T-cell (primary cell): ENCODE measurements at regions not wholly inside any gene's neighbourhood (a gene's known extent, or its start where the extent isn't known, plus 50 kb on each side); places are given as distances from the start of the nearest gene placed in this dataset.

Experiments
- ATAC-seq, 4 experiments: fragments of 200-7000 bp in 3 of 4; fragments of 150-1000 bp in 1 of 4; cut with Tn5 transposase; replicated peaks in 1 of 4; 1 replicate in 3 of 4; 2 replicates in 1 of 4; pipeline ENCODE4 v1.10.0; 2021; ENCODE audit warnings: moderate library complexity in 3 of 4, mild to moderate bottlenecking in 2 of 4, moderate number of reproducible peaks in 1 of 4
- CTCF ChIA-PET, 2 donors: fragments of 300-600 bp; sonication (Branson Sonifier 250); formaldehyde crosslinking; loops; one replicate each; lab custom pipeline; 2022; ENCODE audit warnings: antibody characterized with exemption in 2 of 2; lab: Charles Lee
- POLR2A ChIA-PET, 2 donors: fragments of 300-600 bp; sonication (Branson Sonifier 250); formaldehyde crosslinking; loops; one replicate each; lab custom pipeline; 2022; ENCODE audit warnings: antibody characterized with exemption in 2 of 2; lab: Charles Lee
- DNase-seq, 35 experiments: peaks; one replicate each; pipeline versions ENCODE4 v3.0.0 to v3.0.0-alpha.2; 2013 to 2023
- H3K27ac ChIP-seq: one replicate; pipeline ENCODE4 v1.5.1; 2013; ENCODE audit warnings: low read length
- H3K27me3 ChIP-seq, 2 experiments: replicated peaks in 1 of 2; 1 replicate in 1 of 2; 2 replicates in 1 of 2; pipeline versions ENCODE4 v1.6.1 to v1.7.0; 2013; ENCODE audit warnings: low read length in 1 of 2, mixed read lengths in 1 of 2; ENCODE audit not compliant: control insufficient read depth in 2 of 2, insufficient read depth in 2 of 2; ENCODE audit errors: extremely low read depth in 1 of 2
- H3K36me3 ChIP-seq, 2 donors: 1 replicate in 1 of 2; 2 replicates in 1 of 2; pipeline versions ENCODE4 v1.6.1 to v1.7.0; 2013; ENCODE audit warnings: low read length in 1 of 2; ENCODE audit not compliant: control insufficient read depth in 2 of 2, insufficient read depth in 1 of 2; ENCODE audit errors: extremely low read depth in 1 of 2
- H3K4me1 ChIP-seq, 2 experiments: 1 replicate in 1 of 2; 2 replicates in 1 of 2; pipeline versions ENCODE4 v1.6.1 to v1.7.0; 2013; ENCODE audit warnings: low read length in 2 of 2, mixed read lengths in 1 of 2; ENCODE audit not compliant: insufficient read depth in 2 of 2, control insufficient read depth in 1 of 2; ENCODE audit errors: extremely low read depth in 1 of 2
- H3K4me3 ChIP-seq, 2 donors: 1 replicate in 1 of 2; 2 replicates in 1 of 2; pipeline versions ENCODE4 v1.5.1 to v1.7.0; 2013; ENCODE audit warnings: mild to moderate bottlenecking in 2 of 2, low read length in 1 of 2, moderate library complexity in 1 of 2; ENCODE audit not compliant: control insufficient read depth in 1 of 2; ENCODE audit errors: extremely low read depth in 1 of 2
- H3K9me3 ChIP-seq: 2 replicates; pipeline ENCODE4 v1.7.0; 2013
- H3K27ac Mint-ChIP-seq, 2 donors: one replicate each; pipeline ENCODE4 v1.8.0; 2020 to 2021; ENCODE audit warnings: mild to moderate bottlenecking in 2 of 2, mixed read lengths in 2 of 2
- H3K27me3 Mint-ChIP-seq, 2 donors: one replicate each; pipeline ENCODE4 v1.8.0; 2021 to 2022; ENCODE audit warnings: mixed read lengths in 2 of 2
- H3K36me3 Mint-ChIP-seq: one replicate; pipeline ENCODE4 v1.8.0; 2021; ENCODE audit warnings: mixed read lengths
- H3K4me1 Mint-ChIP-seq, 3 donors: one replicate each; pipeline ENCODE4 v1.8.0; 2020 to 2022; ENCODE audit warnings: mixed read lengths in 3 of 3, mild to moderate bottlenecking in 1 of 3
- H3K4me3 Mint-ChIP-seq, 3 donors: one replicate each; pipeline ENCODE4 v1.8.0; 2020 to 2022; ENCODE audit warnings: mild to moderate bottlenecking in 3 of 3, mixed read lengths in 3 of 3, moderate library complexity in 3 of 3
- H3K9me3 Mint-ChIP-seq, 3 donors: one replicate each; pipeline ENCODE4 v1.8.0; 2020 to 2022; ENCODE audit warnings: mixed read lengths in 3 of 3
- WGBS: methylation state at CpG from one replicate; pipeline ENCODE4 v1.1.5; 2013; ENCODE audit warnings: missing lambda C conversion rate; ENCODE audit not compliant: insufficient coverage; 5-methylcytosine and 5-hydroxymethylcytosine counted together

DNA sequence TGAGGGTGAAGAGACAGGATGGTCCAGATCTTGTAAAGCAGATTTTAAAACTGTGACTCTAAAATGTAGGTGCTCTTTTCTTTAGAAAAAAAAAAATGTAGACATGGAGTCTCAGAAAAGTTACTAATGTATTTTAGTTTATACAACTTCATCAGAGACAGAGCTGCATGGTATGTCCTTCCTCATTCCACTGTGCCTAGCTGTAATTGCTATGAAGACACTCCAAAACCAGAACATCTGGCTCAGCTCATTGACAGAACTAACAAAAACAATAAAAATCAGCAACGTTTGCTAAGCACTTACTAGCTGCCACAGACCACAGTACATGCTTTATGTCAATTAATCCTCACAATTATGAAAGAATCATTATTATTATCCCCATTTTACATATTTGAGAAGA is 160.7 kb downstream of the BARX2 start:
- Mint-ChIP-seq H3K4me1 (no peaks in the 10 kb centered on the region), H3K9me3 (peaks cover 15 to 39% (median 26%) of the 10 kb centered on the region in 3 donors), H3K27ac (no peak overlapping the region), H3K27me3 (peaks cover 3 to 4% of the 10 kb centered on the region in 2 donors), H3K4me3 (no peak overlapping the region), H3K36me3 (peaks cover 4% of the 10 kb centered on the region)
- Histone ChIP-seq H3K27me3 (no peaks in the 10 kb centered on the region), H3K4me3 (no peak overlapping the region), H3K27ac (no peak overlapping the region), H3K4me1 (no peaks in the 10 kb centered on the region), H3K9me3 (no peaks in the 10 kb centered on the region), H3K36me3 (no peaks in the 10 kb centered on the region)
- DNase-seq: no peak
- ChIA-PET POLR2A (no interaction called here), CTCF (no interaction called here)
- WGBS: no CpG with 5 or more reads among the region's 1 CpG
- ATAC-seq: no peak

DNA sequence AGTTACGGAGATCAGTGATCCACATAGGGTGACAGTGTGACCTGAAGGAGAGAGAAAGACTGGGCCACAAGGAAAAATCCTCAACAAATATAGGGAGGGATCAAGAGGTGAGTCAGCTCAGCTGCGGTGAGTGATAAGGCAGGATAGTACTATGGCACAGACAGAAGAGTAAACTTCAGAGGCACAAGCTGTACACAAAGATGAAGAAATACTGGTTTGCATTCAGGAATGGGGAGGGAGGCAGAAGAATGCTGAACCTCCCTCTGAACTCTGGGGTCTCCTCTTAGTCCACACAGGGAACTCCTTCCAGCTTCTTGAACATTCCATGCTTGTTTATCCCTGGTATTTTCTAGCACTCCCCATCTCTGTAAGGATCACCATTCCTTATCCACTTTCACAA is 162.7 kb downstream of the BARX2 start:
- Histone ChIP-seq H3K36me3 (no peaks in the 10 kb centered on the region), H3K4me3 (no peak overlapping the region), H3K4me1 (no peaks in the 10 kb centered on the region), H3K27me3 (no peaks in the 10 kb centered on the region), H3K9me3 (no peaks in the 10 kb centered on the region), H3K27ac (no peak overlapping the region)
- Mint-ChIP-seq H3K27me3 (peaks cover 4 to 6% of the 10 kb centered on the region in 2 donors), H3K9me3 (peaks cover 19 to 43% (median 26%) of the 10 kb centered on the region in 3 donors), H3K4me1 (no peaks in the 10 kb centered on the region), H3K4me3 (no peak overlapping the region), H3K36me3 (peaks cover 4% of the 10 kb centered on the region), H3K27ac (no peak overlapping the region)
- POLR2A ChIA-PET: interaction anchor here in 1 of 2 donors (0.6 kb wide), 1 partner anchor 77 kb away, joined by 3 read pairs; no protein-coding TSS in a partner anchor
- ATAC-seq (no peak), DNase-seq (no peak)
- CTCF ChIA-PET: no interaction called here
- WGBS: 100% methylated on average over 1 of the region's 2 CpGs

DNA sequence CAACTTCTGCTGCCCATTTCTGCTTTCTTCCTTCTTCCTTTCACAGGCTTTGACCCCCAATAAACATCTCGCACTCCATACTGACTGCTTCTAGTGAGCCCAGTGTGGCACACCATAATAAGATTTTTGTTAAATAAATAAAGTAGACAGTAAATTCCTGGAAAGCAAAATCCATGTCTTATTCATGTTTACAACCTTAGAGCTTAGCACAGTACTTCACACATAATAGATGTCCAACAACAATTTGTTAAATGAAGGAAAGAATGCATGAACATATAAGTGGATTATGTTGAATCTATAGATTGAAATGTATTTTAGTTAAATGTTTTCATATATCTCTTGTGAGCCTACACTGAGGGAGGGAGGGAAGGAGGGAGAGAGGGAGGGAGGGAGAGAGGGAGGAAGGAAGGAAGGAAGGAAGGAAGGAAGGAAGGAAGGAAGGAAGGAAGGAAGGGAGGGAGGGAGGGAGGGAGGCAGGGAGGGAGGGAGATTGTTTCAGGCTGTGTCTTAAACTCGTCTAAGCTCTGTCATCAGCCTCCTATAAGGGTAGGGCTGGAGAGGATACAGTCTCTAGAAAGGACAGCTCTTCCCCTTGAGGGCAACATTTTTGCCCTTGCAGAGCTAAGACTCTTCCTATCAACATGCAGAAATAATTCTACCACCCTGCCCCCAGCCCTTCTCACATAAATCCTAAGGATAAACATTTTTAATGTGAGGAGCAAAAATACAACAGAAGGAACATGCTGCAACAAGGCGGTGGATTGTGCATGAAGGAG is 168.1 kb downstream of the BARX2 start:
- H3K4me3 Mint-ChIP-seq: no peak overlapping the region
- ATAC-seq (no peak), DNase-seq (no peak)
- H3K27me3 ChIP-seq: no peaks in the 10 kb centered on the region
- H3K36me3 Mint-ChIP-seq: no peaks in the 10 kb centered on the region
- 100% methylated on average over 1 of the region's 3 CpGs for WGBS
- H3K36me3 ChIP-seq: no peaks in the 10 kb centered on the region
- H3K27ac ChIP-seq: no peak overlapping the region
- peaks cover 0 to 18% of the 10 kb centered on the region in 2 donors for H3K27me3 Mint-ChIP-seq
- CTCF ChIA-PET: no interaction called here
- peaks cover 7 to 18% (median 10%) of the 10 kb centered on the region in 3 donors for H3K9me3 Mint-ChIP-seq
- H3K4me1 Mint-ChIP-seq: no peaks in the 10 kb centered on the region
- H3K4me1 ChIP-seq: no peaks in the 10 kb centered on the region
- no peak overlapping the region for H3K4me3 ChIP-seq
- H3K27ac Mint-ChIP-seq: no peak overlapping the region
- POLR2A ChIA-PET: no interaction called here
- no peaks in the 10 kb centered on the region for H3K9me3 ChIP-seq

DNA sequence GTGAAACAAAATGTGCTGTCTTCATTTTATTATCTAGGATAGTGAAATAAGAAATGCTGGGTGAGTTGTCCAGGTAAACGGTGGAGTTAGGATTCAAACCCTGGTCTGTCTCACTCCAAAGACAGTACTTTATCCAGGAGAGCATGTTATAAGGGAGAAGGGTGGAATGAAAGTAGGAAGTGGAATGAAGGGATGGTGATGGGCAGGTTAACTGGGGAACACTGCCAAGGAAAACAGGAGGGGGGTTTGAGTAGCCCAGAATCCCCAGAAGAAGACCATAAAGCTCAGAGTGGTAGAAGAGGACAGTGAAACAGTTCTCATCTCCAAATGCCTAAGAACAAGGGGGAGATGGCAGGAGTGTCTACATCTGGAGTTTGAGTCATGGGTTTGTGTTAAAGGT is 169.0 kb downstream of the BARX2 start:
- no peak for DNase-seq
- H3K27me3 Mint-ChIP-seq: peaks cover 0 to 18% of the 10 kb centered on the region in 2 donors
- no peak overlapping the region for H3K27ac Mint-ChIP-seq
- no peaks in the 10 kb centered on the region for H3K27me3 ChIP-seq
- H3K36me3 ChIP-seq: no peaks in the 10 kb centered on the region
- H3K9me3 ChIP-seq: no peaks in the 10 kb centered on the region
- no peaks in the 10 kb centered on the region for H3K36me3 Mint-ChIP-seq
- no CpG with 5 or more reads among the region's 1 CpG for WGBS
- no peak for ATAC-seq
- no peak overlapping the region for H3K27ac ChIP-seq
- no peaks in the 10 kb centered on the region for H3K4me1 Mint-ChIP-seq
- CTCF ChIA-PET: no interaction called here
- POLR2A ChIA-PET: interaction anchor here in 1 of 2 donors (0.6 kb wide), 1 partner anchor 90 kb away, joined by 5 read pairs; no protein-coding TSS in a partner anchor
- no peak overlapping the region for H3K4me3 Mint-ChIP-seq
- H3K4me1 ChIP-seq: no peaks in the 10 kb centered on the region
- no peak overlapping the region for H3K4me3 ChIP-seq
- H3K9me3 Mint-ChIP-seq: peaks cover 9 to 22% (median 10%) of the 10 kb centered on the region in 3 donors

- WGBS: no CpG with 5 or more reads among the region's 4 CpGs
- ChIA-PET CTCF (no interaction called here), POLR2A (no interaction called here)
- no peak for DNase-seq
- H3K4me1 Mint-ChIP-seq: no peaks in the 10 kb centered on the region
- H3K9me3 Mint-ChIP-seq: peaks cover 7 to 24% (median 10%) of the 10 kb centered on the region in 3 donors
- no peaks in the 10 kb centered on the region for H3K27me3 ChIP-seq
- H3K4me3 Mint-ChIP-seq: no peak overlapping the region
- H3K27ac Mint-ChIP-seq: no peak overlapping the region
- H3K27me3 Mint-ChIP-seq: peaks cover 0 to 18% of the 10 kb centered on the region in 2 donors
- H3K36me3 Mint-ChIP-seq: no peaks in the 10 kb centered on the region
- no peak overlapping the region for H3K4me3 ChIP-seq
- no peak for ATAC-seq
- no peak overlapping the region for H3K27ac ChIP-seq
- no peaks in the 10 kb centered on the region for H3K9me3 ChIP-seq
- H3K4me1 ChIP-seq: no peaks in the 10 kb centered on the region
- no peaks in the 10 kb centered on the region for H3K36me3 ChIP-seq
These were observed 170.6 kb downstream of the BARX2 start for GRCh38 chr11:129546266-129546665.

DNA sequence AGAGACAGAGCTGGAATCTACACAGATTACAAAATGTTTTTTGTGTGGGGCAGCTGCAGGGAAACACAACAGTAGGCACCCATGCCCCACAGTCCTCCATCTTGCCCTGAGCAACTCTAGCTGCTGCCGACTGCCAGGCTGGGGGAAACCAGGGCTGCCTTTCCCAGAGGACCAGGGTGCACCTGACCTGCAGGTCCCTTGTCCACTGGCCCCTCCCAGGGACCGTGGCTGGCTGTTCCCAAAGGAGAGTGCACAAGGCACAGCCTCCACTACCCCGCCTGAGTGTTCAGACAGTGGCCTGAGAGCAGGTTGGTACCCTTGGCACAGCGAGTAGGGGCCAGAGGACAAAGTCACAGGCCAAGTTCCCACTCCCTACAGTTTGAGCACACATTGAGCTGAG is 181.8 kb downstream of the BARX2 start:
- ATAC-seq: no peak
- no peak overlapping the region for H3K27ac Mint-ChIP-seq
- Histone ChIP-seq H3K36me3 (no peaks in the 10 kb centered on the region), H3K27me3 (peaks cover 0 to 13% of the 10 kb centered on the region in 2 experiments), H3K4me1 (no peaks in the 10 kb centered on the region), H3K9me3 (no peaks in the 10 kb centered on the region), H3K4me3 (no peak overlapping the region), H3K27ac (no peak overlapping the region)
- whole genome bisulfite sequencing: 75% methylated on average over 1 of the region's 4 CpGs
- H3K4me3 Mint-ChIP-seq: no peak overlapping the region
- no peaks in the 10 kb centered on the region for H3K36me3 Mint-ChIP-seq
- CTCF ChIA-PET: no interaction called here
- H3K9me3 Mint-ChIP-seq: peaks cover 4 to 16% (median 4%) of the 10 kb centered on the region in 3 donors
- POLR2A ChIA-PET: no interaction called here
- DNase-seq: no peak
- H3K4me1 Mint-ChIP-seq: no peaks in the 10 kb centered on the region
- peaks cover 3 to 4% of the 10 kb centered on the region in 2 donors for H3K27me3 Mint-ChIP-seq
